GM10266 (cell line): ENCODE measurements at regions not wholly inside any gene's neighbourhood (a gene's known extent, or its start where the extent isn't known, plus 50 kb on each side); places are given as distances from the start of the nearest gene placed in this dataset.

Experiments
- DNase-seq: peaks from one replicate; pipeline ENCODE4 v3.0.0; 2012; ENCODE audit errors: extremely low spot score
- CTCF ChIP-seq: IDR thresholded peaks from 2 replicates; pipeline ENCODE4 v1.5.1; 2012; ENCODE audit warnings: mild to moderate bottlenecking, low read depth; ENCODE audit not compliant: control insufficient read depth, insufficient read depth; ENCODE audit errors: missing control alignments

GRCh38 chr7:138299066-138299465 is 161.0 kb upstream of the TRIM24 start:
- TF ChIP-seq CTCF: no peak
- no peak for DNase-seq

GRCh38 chr7:138303230-138304070 is 156.6 kb upstream of the TRIM24 start:
- DNase-seq: no peak
- TF ChIP-seq CTCF: no peak

GRCh38 chr7:138304071-138304320 is 156.1 kb upstream of the TRIM24 start:
- no peak for TF ChIP-seq CTCF
- no peak for DNase-seq

- TF ChIP-seq CTCF: no peak
- DNase-seq: no peak
Measured at GRCh38 chr7:138307633-138308032, 152.4 kb upstream of the TRIM24 start.

- no peak for TF ChIP-seq CTCF
- DNase-seq: no peak
Measured at GRCh38 chr7:138308136-138308535, 151.9 kb upstream of the TRIM24 start.

- no peak for TF ChIP-seq CTCF
- DNase-seq: no peak
Measured at GRCh38 chr7:138309186-138309585, 150.9 kb upstream of the TRIM24 start.

- no peak for DNase-seq
- no peak for TF ChIP-seq CTCF
Measured at GRCh38 chr7:138313829-138314178, 146.3 kb upstream of the TRIM24 start.
